Ovary (tissue), 7 donors: ENCODE measurements at regions not wholly inside any gene's neighbourhood (a gene's known extent, or its start where the extent isn't known, plus 50 kb on each side); places are given as distances from the start of the nearest gene placed in this dataset.

Experiments used
- DNase-seq, 5 donors: peaks; one replicate each; pipeline ENCODE4 v3.0.0-alpha.2; 2019 to 2020
- H3K27ac ChIP-seq, 2 donors: fragments of 200-600 bp; one replicate each; pipeline versions ENCODE4 v1.5.1 to v1.8.0; 2019 to 2022
- H3K27me3 ChIP-seq: fragments of 200-600 bp; one replicate; pipeline ENCODE4 v1.8.0; 2022
- H3K36me3 ChIP-seq: fragments of 200-600 bp; sonication (generic); one replicate; pipeline ENCODE4 v1.5.1; 2019
- H3K4me1 ChIP-seq: one replicate; pipeline ENCODE4 v1.8.1; 2013; ENCODE audit warnings: mild to moderate bottlenecking, moderate library complexity; ENCODE audit not compliant: insufficient read depth
- H3K4me3 ChIP-seq: fragments of 200-600 bp; sonication (generic); one replicate; pipeline ENCODE4 v1.5.1; 2017
- H3K9me3 ChIP-seq, 2 donors: fragments of 200-600 bp in 1 of 2; sonication (generic) in 1 of 2; one replicate each; pipeline versions ENCODE4 v1.5.1 to v1.8.1; 2013 to 2019; ENCODE audit warnings: mild to moderate bottlenecking in 1 of 2, moderate library complexity in 1 of 2
- CTCF ChIP-seq, 3 donors: fragments of 450-650 bp in 2 of 3; fragments of 200-600 bp in 1 of 3; IDR thresholded peaks; one replicate each; pipeline versions ENCODE4 v1.5.1 to v1.8.0; 2016 to 2022; ENCODE audit warnings: antibody characterized with exemption in 3 of 3, mild to moderate bottlenecking in 1 of 3
- EP300 ChIP-seq: sonication (generic); formaldehyde crosslinking; IDR thresholded peaks from one replicate; pipeline ENCODE4 v1.6.1; 2017; ENCODE audit warnings: antibody characterized with exemption
- POLR2A ChIP-seq: fragments of 450-650 bp; IDR thresholded peaks from one replicate; pipeline ENCODE4 v1.6.1; 2017; ENCODE audit warnings: antibody characterized with exemption, mild to moderate bottlenecking, moderate library complexity
- WGBS, 3 donors: extraction: QIAGEN DNeasy Blood & Tissue Kit in 1 of 3; methylation state at CpG; one replicate each; pipeline versions ENCODE4 v1.1.5 to v1.1.7; 2013 to 2017; 5-methylcytosine and 5-hydroxymethylcytosine counted together
- intact Hi-C, 4 donors: fragments of 100-400 bp; cut with DNase I; formaldehyde crosslinking; loops; one replicate each; pipeline versions ENCODE4 v1.11.0 to v1.15.1; 2022 to 2023
- donor health status: DM: no; HTN: no; CAD: no; lungs with moderate emphysema.
- donor health status: DM: no; HTN: no; CAD: no.
- donor health status: Bipolar disorder and iron deficiency.
- donor health status: DM: no; HTN: no; CAD: no.
- donor health status: DM: yes; HTN: yes; CAD: no.

GRCh38 chr5:87539839-87540238 lies 127.1 kb upstream of the CCNH start:
- intact Hi-C loops: no loop called here
- no peak overlapping the region for H3K4me3 ChIP-seq
- no peaks in the 10 kb centered on the region for H3K4me1 ChIP-seq
- H3K27ac ChIP-seq: no peak overlapping the region
- no peaks in the 10 kb centered on the region for H3K9me3 ChIP-seq
- WGBS, 3 donors: 74 to 90% (median 76%) methylated on average over 1 of the region's 1 CpG
- no peaks in the 10 kb centered on the region for H3K36me3 ChIP-seq
- TF ChIP-seq EP300: no peak
- TF ChIP-seq CTCF (IDR thresholded peaks at IDR 0.05): no peak
- no peak for TF ChIP-seq POLR2A
- DNase-seq: no peak
- H3K27me3 ChIP-seq: no peaks in the 10 kb centered on the region

DNA sequence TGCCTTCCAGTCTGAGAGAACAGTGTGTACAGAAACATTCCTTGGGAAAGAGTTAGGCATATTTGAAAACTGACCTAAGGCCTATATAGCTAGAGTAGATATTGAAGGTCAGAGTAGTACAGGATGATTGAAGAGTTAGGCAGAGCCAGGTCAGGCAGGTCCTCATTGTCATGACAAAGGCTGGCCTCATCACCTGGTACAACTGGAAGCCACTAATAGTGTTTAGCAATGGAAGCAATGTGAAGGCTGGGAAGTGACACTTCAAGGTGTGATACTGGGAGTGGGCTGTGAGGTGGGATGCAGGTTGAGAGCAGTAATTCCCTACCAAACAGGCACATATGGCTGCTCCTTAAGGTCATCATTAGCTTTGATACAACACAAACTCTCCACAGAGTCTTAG lies 123.6 kb upstream of the CCNH start:
- no peak overlapping the region for H3K27ac ChIP-seq
- intact Hi-C loops: no loop called here
- no peaks in the 10 kb centered on the region for H3K36me3 ChIP-seq
- no peak for DNase-seq
- TF ChIP-seq CTCF (IDR thresholded peaks at IDR 0.05): no peak
- TF ChIP-seq POLR2A: no peak
- TF ChIP-seq EP300: no peak
- no peaks in the 10 kb centered on the region for H3K27me3 ChIP-seq
- H3K4me1 ChIP-seq: no peaks in the 10 kb centered on the region
- H3K9me3 ChIP-seq: no peaks in the 10 kb centered on the region
- no peak overlapping the region for H3K4me3 ChIP-seq

DNA sequence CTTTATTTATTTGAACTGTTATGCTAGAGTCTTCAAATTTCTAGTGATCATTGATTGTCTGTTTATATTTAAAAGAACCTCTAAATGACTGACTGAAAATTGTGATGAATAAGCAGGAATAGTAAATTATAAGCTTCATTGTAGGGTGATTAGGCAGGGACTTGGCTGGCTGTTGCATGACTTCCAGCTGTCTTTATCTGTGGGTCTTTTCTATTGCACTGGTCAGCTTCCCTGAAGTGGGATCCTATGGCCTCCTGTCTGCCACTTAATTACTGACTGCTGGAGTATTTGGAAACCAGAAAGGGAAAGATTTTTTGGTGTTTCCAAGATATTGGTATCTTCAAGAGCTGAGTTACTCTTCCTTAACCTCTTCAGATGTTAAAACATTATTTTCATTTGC lies 123.0 kb upstream of the CCNH start:
- TF ChIP-seq CTCF (IDR thresholded peaks at IDR 0.05): no peak
- TF ChIP-seq EP300: no peak
- TF ChIP-seq POLR2A: no peak
- H3K27ac ChIP-seq: no peak overlapping the region
- no peak for DNase-seq
- H3K9me3 ChIP-seq: no peaks in the 10 kb centered on the region
- H3K4me3 ChIP-seq: no peak overlapping the region
- H3K4me1 ChIP-seq: no peaks in the 10 kb centered on the region
- H3K36me3 ChIP-seq: no peaks in the 10 kb centered on the region
- no peaks in the 10 kb centered on the region for H3K27me3 ChIP-seq
- intact Hi-C loops: no loop called here

GRCh38 chr5:87529486-87530076 lies 116.9 kb upstream of the CCNH start:
- TF ChIP-seq CTCF (IDR thresholded peaks at IDR 0.05) (no peak), POLR2A (no peak), EP300 (no peak)
- intact Hi-C loops: no loop called here
- H3K4me3 ChIP-seq: no peak overlapping the region
- WGBS, 3 donors: 88 to 96% (median 91%) methylated on average over 1 of the region's 1 CpG
- H3K9me3 ChIP-seq: no peaks in the 10 kb centered on the region
- DNase-seq: no peak
- no peaks in the 10 kb centered on the region for H3K4me1 ChIP-seq
- H3K27me3 ChIP-seq: no peaks in the 10 kb centered on the region
- H3K36me3 ChIP-seq: no peaks in the 10 kb centered on the region
- H3K27ac ChIP-seq: no peak overlapping the region

DNA sequence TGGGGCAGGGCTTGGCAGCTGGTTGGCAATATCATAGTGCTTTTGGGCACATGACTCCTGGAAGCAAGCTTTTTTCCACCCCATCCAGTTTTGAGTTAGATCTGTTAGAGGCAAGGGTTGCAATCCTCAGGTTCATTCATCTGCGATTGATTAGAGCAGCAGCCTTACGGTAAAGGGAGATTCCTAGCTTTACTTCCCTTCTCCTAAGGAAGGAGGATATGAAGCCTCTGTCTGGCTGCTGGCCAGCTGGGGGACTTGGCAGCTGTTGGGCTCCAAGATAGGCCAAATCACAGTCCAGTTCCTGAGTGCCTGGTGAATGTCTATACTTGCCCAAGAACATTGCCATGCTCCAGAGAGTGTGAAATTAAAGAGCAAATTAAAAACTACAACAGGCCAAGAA lies 113.4 kb upstream of the CCNH start:
- no peaks in the 10 kb centered on the region for H3K27me3 ChIP-seq
- no peaks in the 10 kb centered on the region for H3K36me3 ChIP-seq
- no peak for DNase-seq
- H3K4me3 ChIP-seq: no peak overlapping the region
- H3K27ac ChIP-seq: no peak overlapping the region
- intact Hi-C loops: no loop called here
- TF ChIP-seq EP300 (no peak), CTCF (IDR thresholded peaks at IDR 0.05) (no peak), POLR2A (no peak)
- H3K4me1 ChIP-seq: no peaks in the 10 kb centered on the region
- no peaks in the 10 kb centered on the region for H3K9me3 ChIP-seq
- WGBS, 3 donors: 41 to 51% (median 49%) methylated on average over 2 of the region's 2 CpGs
